ENCODE measurements at regions not wholly inside any gene's neighbourhood (a gene's known extent, or its start where the extent isn't known, plus 50 kb on each side); places are given as distances from the start of the nearest gene placed in this dataset.

DNA sequence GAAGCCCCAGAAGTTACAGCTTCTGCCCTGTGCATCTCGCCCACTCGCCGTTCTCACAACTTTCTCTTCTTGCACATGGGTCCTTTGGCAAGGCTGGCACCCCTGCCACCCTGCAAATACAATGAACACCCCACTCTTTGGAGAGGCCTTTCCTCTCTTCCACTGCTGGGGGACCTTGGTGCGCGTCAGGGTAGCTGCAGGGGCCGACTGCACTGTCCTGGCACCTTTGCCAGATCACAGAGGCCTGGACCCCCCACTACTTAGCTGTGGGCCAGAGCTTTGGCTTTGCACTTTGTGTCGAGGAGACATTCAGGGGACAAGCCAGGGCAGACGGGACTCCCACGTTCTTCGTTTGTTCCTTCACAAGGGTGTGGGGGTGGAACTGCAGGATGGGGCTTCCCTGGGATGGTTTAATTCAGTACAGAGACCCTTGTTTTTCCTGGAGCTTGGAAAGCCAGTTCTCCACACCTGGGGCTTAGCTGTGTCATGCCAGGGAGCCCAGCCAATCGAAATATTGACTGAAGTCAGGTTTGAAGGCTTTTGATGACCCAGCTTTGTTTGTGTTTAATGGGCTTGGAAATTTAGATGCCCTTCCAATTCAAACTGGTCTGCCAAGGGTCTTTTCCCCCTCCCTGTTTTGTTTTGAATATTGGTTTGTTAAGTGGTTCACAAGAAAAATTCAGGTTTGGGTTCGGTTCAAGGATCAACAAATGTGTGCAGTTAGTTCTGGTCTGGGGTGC is 256.1 kb upstream of the TLE3 start:
- TF ChIP-seq RAD21 (IDR thresholded peaks at IDR 0.05; ENCODE audit: low read depth) (no peak), EGR1 (IDR thresholded peaks at IDR 0.05) (no peak), TAF1 (IDR thresholded peaks at IDR 0.05; ENCODE audit: low read depth) (no peak), YY1 (IDR thresholded peaks at IDR 0.05; ENCODE audit: low read depth) (no peak)
- TF ChIP-seq, protein P1, sequence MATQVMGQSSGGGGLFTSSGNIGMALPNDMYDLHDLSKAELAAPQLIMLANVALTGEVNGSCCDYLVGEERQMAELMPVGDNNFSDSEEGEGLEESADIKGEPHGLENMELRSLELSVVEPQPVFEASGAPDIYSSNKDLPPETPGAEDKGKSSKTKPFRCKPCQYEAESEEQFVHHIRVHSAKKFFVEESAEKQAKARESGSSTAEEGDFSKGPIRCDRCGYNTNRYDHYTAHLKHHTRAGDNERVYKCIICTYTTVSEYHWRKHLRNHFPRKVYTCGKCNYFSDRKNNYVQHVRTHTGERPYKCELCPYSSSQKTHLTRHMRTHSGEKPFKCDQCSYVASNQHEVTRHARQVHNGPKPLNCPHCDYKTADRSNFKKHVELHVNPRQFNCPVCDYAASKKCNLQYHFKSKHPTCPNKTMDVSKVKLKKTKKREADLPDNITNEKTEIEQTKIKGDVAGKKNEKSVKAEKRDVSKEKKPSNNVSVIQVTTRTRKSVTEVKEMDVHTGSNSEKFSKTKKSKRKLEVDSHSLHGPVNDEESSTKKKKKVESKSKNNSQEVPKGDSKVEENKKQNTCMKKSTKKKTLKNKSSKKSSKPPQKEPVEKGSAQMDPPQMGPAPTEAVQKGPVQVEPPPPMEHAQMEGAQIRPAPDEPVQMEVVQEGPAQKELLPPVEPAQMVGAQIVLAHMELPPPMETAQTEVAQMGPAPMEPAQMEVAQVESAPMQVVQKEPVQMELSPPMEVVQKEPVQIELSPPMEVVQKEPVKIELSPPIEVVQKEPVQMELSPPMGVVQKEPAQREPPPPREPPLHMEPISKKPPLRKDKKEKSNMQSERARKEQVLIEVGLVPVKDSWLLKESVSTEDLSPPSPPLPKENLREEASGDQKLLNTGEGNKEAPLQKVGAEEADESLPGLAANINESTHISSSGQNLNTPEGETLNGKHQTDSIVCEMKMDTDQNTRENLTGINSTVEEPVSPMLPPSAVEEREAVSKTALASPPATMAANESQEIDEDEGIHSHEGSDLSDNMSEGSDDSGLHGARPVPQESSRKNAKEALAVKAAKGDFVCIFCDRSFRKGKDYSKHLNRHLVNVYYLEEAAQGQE (IDR thresholded peaks at IDR 0.05; ENCODE audit: low read depth) = no peak

All from Ishikawa (cell line).